ENCODE measurements at regions not wholly inside any gene's neighbourhood (a gene's known extent, or its start where the extent isn't known, plus 50 kb on each side); places are given as distances from the start of the nearest gene placed in this dataset.

DNA sequence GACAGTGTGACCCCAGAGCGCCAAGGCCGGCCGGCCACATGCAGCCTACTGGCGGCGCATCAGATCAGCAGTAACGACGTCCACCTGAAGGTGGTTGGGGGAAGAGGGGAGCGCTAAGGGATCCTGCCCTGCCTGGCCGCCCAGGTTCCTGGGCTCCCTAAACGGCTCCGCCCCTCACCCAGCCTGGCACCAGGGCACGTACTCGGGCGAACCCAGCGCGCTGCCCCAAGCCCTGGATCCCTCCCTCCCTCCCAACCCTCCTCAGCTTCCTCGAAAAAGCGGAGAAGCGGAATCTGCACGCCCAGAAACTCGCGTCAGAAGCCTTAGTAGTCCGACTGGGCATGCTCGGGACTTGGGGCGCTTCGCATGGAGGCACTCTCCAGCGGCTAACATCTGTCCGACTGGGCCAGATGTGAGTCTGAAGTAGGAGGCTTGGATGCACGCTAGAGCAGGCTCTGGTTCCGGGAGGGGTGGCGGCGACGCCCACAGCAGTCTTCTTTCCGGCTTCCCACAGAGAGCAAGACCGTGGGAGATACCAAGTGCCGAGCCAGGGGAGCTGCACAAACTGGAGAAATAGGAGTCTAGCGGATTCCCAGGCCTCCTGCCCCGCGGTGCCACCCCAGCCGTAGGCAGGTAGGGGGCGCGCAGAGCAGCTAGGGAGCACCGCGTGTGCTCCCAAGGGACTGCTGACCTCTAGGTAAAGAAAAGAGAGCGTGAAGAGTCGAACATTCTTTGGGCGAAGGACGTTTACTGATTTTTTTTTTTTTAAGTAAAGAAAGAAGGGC is 114.3 kb upstream of the TEX13C start:
- ATAC-seq (peak; percentile 60), DNase-seq (peak; percentile 37)
- peaks cover 43% of the 10 kb centered on the region for H3K27me3 Mint-ChIP-seq
- no peaks in the 10 kb centered on the region for H3K36me3 Mint-ChIP-seq (ENCODE audit: low read depth)
- H3K27ac Mint-ChIP-seq, result no peak overlapping the region
- peaks cover 14% of the 10 kb centered on the region for H3K4me1 Mint-ChIP-seq (ENCODE audit: low read depth)
- intact Hi-C loops (cut with micrococcal nuclease), result no loop called here
- TF ChIP-seq, protein P1, sequence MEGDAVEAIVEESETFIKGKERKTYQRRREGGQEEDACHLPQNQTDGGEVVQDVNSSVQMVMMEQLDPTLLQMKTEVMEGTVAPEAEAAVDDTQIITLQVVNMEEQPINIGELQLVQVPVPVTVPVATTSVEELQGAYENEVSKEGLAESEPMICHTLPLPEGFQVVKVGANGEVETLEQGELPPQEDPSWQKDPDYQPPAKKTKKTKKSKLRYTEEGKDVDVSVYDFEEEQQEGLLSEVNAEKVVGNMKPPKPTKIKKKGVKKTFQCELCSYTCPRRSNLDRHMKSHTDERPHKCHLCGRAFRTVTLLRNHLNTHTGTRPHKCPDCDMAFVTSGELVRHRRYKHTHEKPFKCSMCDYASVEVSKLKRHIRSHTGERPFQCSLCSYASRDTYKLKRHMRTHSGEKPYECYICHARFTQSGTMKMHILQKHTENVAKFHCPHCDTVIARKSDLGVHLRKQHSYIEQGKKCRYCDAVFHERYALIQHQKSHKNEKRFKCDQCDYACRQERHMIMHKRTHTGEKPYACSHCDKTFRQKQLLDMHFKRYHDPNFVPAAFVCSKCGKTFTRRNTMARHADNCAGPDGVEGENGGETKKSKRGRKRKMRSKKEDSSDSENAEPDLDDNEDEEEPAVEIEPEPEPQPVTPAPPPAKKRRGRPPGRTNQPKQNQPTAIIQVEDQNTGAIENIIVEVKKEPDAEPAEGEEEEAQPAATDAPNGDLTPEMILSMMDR (IDR thresholded peaks at IDR 0.05), result no peak
- peak overlapping the region; percentile 71 for H3K4me3 Mint-ChIP-seq
- CTCF ChIA-PET, result no interaction called here
- H3K9me3 Mint-ChIP-seq, result no peaks in the 10 kb centered on the region
- POLR2A ChIA-PET, result no interaction called here

DNA sequence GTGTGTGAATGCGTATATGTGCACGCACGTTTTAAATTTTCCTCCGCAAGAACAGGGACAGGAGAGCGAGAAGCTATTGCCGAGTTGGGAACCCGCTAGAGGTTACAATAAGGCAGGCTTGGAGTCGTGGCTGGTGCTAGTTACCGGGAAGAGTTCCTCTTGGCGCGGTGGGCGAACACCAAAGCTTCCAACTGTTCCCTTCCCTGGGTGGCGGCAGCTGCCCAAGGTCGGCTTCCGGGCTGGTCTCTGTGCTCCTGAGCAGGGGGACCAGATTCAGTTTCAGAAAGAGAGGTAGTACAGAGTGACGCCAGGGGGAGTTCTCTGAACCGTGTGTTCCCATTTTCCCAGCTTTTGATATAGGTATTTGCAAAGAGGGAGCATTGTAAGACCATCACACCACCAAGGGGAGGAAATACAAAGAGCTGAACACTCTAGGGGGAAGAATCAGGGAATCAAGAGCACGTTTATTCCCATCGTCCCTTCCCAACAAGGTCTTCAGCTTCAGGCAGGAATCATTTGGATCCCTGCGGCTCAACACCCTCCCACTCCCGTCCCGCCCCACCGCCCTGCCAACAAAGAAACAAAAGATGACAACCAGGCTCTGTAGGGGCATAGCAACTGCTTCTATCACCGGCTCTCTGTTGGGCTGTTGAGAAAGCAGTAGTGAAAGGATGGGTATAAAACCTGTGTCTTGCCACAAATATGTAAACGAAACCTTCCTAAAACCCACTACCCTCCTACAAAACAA is 113.6 kb upstream of the TEX13C start:
- ATAC-seq (no peak), DNase-seq (no peak)
- Mint-ChIP-seq H3K27me3 (peaks cover 43% of the 10 kb centered on the region), H3K4me1 (ENCODE audit: low read depth) (peaks cover 14% of the 10 kb centered on the region), H3K27ac (no peak overlapping the region), H3K4me3 (peak overlapping the region; percentile 71), H3K9me3 (no peaks in the 10 kb centered on the region), H3K36me3 (ENCODE audit: low read depth) (no peaks in the 10 kb centered on the region)
- ChIA-PET CTCF (no interaction called here), POLR2A (no interaction called here)
- TF ChIP-seq, protein P1 (IDR thresholded peaks at IDR 0.05), result no peak
- intact Hi-C loops (cut with micrococcal nuclease), result no loop called here

DNA sequence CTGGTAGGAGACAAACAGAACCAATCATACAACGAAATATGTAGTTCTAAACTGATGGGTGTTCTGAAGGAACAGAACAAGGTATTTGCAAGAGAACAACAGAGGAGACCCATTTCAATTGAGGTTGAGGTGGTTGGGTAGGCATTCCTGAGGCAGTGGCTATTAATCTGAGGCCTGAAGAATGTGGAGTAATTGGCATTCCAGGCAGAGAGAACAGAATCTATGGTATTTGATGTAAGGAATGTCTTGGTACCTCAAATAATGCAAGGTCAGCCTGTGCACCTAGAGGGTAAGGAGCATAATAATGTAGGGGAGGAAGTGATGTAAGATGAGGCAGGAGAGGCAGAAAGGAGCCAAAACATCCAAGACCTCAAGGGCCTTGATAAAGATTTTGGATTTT is 109.5 kb upstream of the TEX13C start:
- no peak overlapping the region for H3K27ac Mint-ChIP-seq
- no peaks in the 10 kb centered on the region for H3K36me3 Mint-ChIP-seq (ENCODE audit: low read depth)

DNA sequence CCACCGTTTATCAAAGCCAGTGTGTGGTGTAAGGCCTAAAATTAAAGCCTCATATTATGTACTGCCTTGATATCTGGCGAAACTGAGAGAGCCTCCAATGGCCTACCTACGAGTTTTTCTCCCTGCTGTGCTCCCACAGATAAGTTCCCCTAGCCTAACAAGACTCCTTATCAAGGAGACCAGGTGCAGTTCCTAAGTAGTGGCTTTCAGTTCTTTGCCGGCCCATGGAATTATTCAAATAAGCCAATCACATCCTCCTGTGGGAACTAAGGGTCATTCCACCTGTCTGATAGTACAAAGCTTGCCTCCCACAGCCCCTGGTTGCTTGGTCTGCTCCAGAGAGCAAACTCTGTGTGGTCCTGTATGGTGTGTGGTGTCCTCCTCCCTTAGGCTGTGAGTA is 99.8 kb upstream of the TEX13C start:
- Mint-ChIP-seq H3K4me1 (ENCODE audit: low read depth) (no peaks in the 10 kb centered on the region), H3K4me3 (no peak overlapping the region), H3K9me3 (no peaks in the 10 kb centered on the region), H3K36me3 (ENCODE audit: low read depth) (no peaks in the 10 kb centered on the region), H3K27me3 (no peaks in the 10 kb centered on the region), H3K27ac (no peak overlapping the region)
- DNase-seq (no peak), ATAC-seq (no peak)
- ChIA-PET POLR2A (no interaction called here), CTCF (no interaction called here)
- TF ChIP-seq, protein P1 (IDR thresholded peaks at IDR 0.05), result no peak
- intact Hi-C loops (cut with micrococcal nuclease), result no loop called here

More for the DNA sequence above, 109.5 kb upstream of the TEX13C start:
- Mint-ChIP-seq H3K4me3 (no peak overlapping the region), H3K4me1 (ENCODE audit: low read depth) (peaks cover 4% of the 10 kb centered on the region), H3K27me3 (peaks cover 26% of the 10 kb centered on the region), H3K9me3 (no peaks in the 10 kb centered on the region)
- TF ChIP-seq, protein P1 (IDR thresholded peaks at IDR 0.05), result no peak
- no peak for ATAC-seq
- intact Hi-C loops (cut with micrococcal nuclease), result no loop called here
- POLR2A ChIA-PET, result no interaction called here
- CTCF ChIA-PET, result no interaction called here
- DNase-seq, result no peak

DNA sequence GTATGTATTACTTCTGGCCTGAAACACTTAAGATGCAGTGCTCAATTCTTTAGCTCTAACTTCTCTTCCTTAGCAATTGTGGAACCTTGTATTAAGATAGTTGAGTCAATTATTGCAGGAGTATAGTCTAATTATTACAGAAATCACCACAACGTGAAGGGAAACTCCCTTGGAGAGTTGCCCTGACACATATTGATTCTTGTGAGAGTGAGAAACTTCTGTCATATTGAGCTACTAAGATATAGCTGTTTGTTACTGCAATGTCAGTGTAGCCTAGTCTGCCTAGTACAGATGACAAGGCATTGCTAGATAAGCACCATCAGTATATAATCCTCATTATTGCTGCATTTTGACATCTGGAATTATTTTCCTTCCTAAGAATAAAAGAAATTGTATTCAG is 82.7 kb upstream of the TEX13C start:
- Mint-ChIP-seq H3K36me3 (ENCODE audit: low read depth) (no peaks in the 10 kb centered on the region), H3K9me3 (no peaks in the 10 kb centered on the region), H3K27ac (no peak overlapping the region), H3K4me3 (no peak overlapping the region), H3K27me3 (peaks cover 1% of the 10 kb centered on the region), H3K4me1 (ENCODE audit: low read depth) (no peaks in the 10 kb centered on the region)
- ChIA-PET POLR2A (no interaction called here), CTCF (no interaction called here)
- TF ChIP-seq, protein P1 (IDR thresholded peaks at IDR 0.05), result no peak
- ATAC-seq (no peak), DNase-seq (no peak)
- intact Hi-C loops (cut with micrococcal nuclease), result no loop called here
